ENCODE measurements at regions not wholly inside any gene's neighbourhood (a gene's known extent, or its start where the extent isn't known, plus 50 kb on each side); places are given as distances from the start of the nearest gene placed in this dataset.

DNA sequence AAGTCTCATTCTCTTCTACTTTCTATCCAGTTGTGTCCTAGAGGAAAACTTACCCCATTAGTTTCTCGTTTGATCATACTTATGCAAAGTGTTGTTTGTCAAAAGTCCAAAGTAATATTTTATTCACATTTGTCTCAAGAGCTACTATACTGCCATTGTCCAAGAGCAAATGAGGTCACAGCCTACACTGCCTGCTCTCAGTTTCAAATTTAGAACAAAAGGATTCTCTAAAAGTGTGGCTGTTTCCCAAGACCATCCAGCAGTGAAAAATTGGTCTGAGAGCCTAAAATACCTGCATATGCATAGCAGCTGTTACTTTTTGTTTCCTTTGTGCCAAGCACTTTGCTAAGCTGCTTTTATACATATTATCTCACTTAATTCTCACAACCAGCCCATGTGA lies 439.5 kb upstream of the NFE2L3 start:
- TF ChIP-seq EZH2 (IDR thresholded peaks at IDR 0.05; ENCODE audit: borderline replicate concordance, insufficient read depth, low read length, poor library complexity, severe bottlenecking) = no peak
- TF ChIP-seq, protein P1, sequence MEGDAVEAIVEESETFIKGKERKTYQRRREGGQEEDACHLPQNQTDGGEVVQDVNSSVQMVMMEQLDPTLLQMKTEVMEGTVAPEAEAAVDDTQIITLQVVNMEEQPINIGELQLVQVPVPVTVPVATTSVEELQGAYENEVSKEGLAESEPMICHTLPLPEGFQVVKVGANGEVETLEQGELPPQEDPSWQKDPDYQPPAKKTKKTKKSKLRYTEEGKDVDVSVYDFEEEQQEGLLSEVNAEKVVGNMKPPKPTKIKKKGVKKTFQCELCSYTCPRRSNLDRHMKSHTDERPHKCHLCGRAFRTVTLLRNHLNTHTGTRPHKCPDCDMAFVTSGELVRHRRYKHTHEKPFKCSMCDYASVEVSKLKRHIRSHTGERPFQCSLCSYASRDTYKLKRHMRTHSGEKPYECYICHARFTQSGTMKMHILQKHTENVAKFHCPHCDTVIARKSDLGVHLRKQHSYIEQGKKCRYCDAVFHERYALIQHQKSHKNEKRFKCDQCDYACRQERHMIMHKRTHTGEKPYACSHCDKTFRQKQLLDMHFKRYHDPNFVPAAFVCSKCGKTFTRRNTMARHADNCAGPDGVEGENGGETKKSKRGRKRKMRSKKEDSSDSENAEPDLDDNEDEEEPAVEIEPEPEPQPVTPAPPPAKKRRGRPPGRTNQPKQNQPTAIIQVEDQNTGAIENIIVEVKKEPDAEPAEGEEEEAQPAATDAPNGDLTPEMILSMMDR (IDR thresholded peaks at IDR 0.05; ENCODE audit: poor library complexity, severe bottlenecking) = no peak
- no peak for TF ChIP-seq SMC3 (conservative IDR thresholded peaks at IDR 0.05; ENCODE audit: poor library complexity)

All from neural cell (in vitro differentiated cells).